GM23338 (cell line): ENCODE measurements at regions not wholly inside any gene's neighbourhood (a gene's known extent, or its start where the extent isn't known, plus 50 kb on each side); places are given as distances from the start of the nearest gene placed in this dataset.

Source experiments
- CREB1 ChIP-seq: fragments of 250-450 bp; sonication (Bioruptor Pico); IDR thresholded peaks from 2 replicates; pipeline ENCODE4 v1.5.0; 2020; ENCODE audit warnings: low read depth, mild to moderate bottlenecking, moderate library complexity
- ETS1 ChIP-seq: IDR thresholded peaks from 2 replicates; pipeline ENCODE4 v1.6.1; 2016; ENCODE audit warnings: antibody characterized with exemption
- EZH2 ChIP-seq: fragments of 200-600 bp; sonication (generic); IDR thresholded peaks from one replicate; pipeline ENCODE4 v1.8.0; 2017; ENCODE audit warnings: antibody characterized with exemption, mild to moderate bottlenecking, low read depth; ENCODE audit not compliant: unreplicated experiment
- EZH2phosphoT487 ChIP-seq: fragments of 200-600 bp; sonication (generic); IDR thresholded peaks from one replicate; pipeline ENCODE4 v1.8.1; 2018; ENCODE audit warnings: antibody characterized with exemption; ENCODE audit not compliant: unreplicated experiment
- JUNB ChIP-seq: IDR thresholded peaks from one replicate; pipeline ENCODE4 v1.6.1; 2016; ENCODE audit warnings: antibody characterized with exemption; ENCODE audit not compliant: unreplicated experiment
- NANOG ChIP-seq: IDR thresholded peaks from 2 replicates; pipeline ENCODE4 v1.6.1; 2016; ENCODE audit warnings: antibody characterized with exemption, borderline replicate concordance
- POLR2AphosphoS5 ChIP-seq: IDR thresholded peaks from 2 replicates; pipeline ENCODE4 v1.6.1; 2016; ENCODE audit warnings: antibody characterized with exemption, low read depth
- STAT1 ChIP-seq: IDR thresholded peaks from one replicate; pipeline ENCODE4 v1.6.1; 2016; ENCODE audit warnings: antibody characterized with exemption; ENCODE audit not compliant: unreplicated experiment
- ZNF114 ChIP-seq: fragments of 250-450 bp; sonication (Bioruptor Pico); IDR thresholded peaks from 2 replicates; pipeline ENCODE4 v1.5.0; 2020; ENCODE audit warnings: mild to moderate bottlenecking, moderate library complexity
- ZNF331 ChIP-seq: fragments of 250-450 bp; sonication (Bioruptor Pico); IDR thresholded peaks from 2 replicates; pipeline ENCODE4 v1.5.0; 2020; ENCODE audit warnings: low read depth, mild to moderate bottlenecking, moderate library complexity
- TF ChIP-seq, protein P1 (sequence below), 2 experiments: fragments of 200-600 bp in 1 of 2; sonication (generic) in 1 of 2; conservative IDR thresholded peaks; 2 replicates each; pipeline versions ENCODE4 v1.5.1 to v1.6.1; 2016 to 2017; ENCODE audit warnings: antibody characterized with exemption in 2 of 2, low read depth in 2 of 2, mild to moderate bottlenecking in 2 of 2, moderate library complexity in 1 of 2
- TF ChIP-seq, protein P2 (sequence below): IDR thresholded peaks from one replicate; pipeline ENCODE4 v1.6.1; 2018; ENCODE audit warnings: antibody characterized with exemption; ENCODE audit not compliant: unreplicated experiment

DNA sequence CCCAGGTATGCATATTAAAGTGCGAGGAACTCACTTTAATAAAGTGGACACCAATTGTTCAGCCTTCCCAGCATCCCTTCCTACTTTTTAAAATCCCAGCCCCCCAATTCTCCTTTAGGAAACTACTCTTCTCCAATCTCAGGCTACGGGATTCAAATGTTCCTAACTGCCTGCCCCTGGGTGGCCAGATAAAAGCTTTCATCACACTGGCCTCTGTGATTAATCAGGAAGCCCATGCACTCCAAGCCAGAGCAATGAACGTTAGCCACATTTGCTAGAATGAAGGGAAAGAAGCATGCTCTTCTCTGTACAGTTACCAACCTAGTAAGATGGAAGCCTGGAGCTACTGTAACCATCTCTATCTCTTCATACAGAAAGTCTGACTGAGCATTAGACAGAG is 250.3 kb upstream of the UBE2E2 start:
- TF ChIP-seq, protein P1, sequence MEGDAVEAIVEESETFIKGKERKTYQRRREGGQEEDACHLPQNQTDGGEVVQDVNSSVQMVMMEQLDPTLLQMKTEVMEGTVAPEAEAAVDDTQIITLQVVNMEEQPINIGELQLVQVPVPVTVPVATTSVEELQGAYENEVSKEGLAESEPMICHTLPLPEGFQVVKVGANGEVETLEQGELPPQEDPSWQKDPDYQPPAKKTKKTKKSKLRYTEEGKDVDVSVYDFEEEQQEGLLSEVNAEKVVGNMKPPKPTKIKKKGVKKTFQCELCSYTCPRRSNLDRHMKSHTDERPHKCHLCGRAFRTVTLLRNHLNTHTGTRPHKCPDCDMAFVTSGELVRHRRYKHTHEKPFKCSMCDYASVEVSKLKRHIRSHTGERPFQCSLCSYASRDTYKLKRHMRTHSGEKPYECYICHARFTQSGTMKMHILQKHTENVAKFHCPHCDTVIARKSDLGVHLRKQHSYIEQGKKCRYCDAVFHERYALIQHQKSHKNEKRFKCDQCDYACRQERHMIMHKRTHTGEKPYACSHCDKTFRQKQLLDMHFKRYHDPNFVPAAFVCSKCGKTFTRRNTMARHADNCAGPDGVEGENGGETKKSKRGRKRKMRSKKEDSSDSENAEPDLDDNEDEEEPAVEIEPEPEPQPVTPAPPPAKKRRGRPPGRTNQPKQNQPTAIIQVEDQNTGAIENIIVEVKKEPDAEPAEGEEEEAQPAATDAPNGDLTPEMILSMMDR (conservative IDR thresholded peaks at IDR 0.05; ENCODE audit: low read depth in 2 of 2), result no peak
- TF ChIP-seq POLR2AphosphoS5 (no peak), EZH2 (no peak), CREB1 (CRISPR knock-in tag) (no peak), NANOG (no peak), ETS1 (no peak), EZH2phosphoT487 (no peak), ZNF114 (CRISPR knock-in tag) (no peak), STAT1 (no peak), JUNB (no peak), ZNF331 (CRISPR knock-in tag) (no peak)
- TF ChIP-seq, protein P2, sequence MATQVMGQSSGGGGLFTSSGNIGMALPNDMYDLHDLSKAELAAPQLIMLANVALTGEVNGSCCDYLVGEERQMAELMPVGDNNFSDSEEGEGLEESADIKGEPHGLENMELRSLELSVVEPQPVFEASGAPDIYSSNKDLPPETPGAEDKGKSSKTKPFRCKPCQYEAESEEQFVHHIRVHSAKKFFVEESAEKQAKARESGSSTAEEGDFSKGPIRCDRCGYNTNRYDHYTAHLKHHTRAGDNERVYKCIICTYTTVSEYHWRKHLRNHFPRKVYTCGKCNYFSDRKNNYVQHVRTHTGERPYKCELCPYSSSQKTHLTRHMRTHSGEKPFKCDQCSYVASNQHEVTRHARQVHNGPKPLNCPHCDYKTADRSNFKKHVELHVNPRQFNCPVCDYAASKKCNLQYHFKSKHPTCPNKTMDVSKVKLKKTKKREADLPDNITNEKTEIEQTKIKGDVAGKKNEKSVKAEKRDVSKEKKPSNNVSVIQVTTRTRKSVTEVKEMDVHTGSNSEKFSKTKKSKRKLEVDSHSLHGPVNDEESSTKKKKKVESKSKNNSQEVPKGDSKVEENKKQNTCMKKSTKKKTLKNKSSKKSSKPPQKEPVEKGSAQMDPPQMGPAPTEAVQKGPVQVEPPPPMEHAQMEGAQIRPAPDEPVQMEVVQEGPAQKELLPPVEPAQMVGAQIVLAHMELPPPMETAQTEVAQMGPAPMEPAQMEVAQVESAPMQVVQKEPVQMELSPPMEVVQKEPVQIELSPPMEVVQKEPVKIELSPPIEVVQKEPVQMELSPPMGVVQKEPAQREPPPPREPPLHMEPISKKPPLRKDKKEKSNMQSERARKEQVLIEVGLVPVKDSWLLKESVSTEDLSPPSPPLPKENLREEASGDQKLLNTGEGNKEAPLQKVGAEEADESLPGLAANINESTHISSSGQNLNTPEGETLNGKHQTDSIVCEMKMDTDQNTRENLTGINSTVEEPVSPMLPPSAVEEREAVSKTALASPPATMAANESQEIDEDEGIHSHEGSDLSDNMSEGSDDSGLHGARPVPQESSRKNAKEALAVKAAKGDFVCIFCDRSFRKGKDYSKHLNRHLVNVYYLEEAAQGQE, result no peak
